HCT116 (cell line): ENCODE measurements at regions not wholly inside any gene's neighbourhood (a gene's known extent, or its start where the extent isn't known, plus 50 kb on each side); places are given as distances from the start of the nearest gene placed in this dataset.

Experiments
- CTCF ChIP-seq, 3 experiments: fragments of 200-600 bp in 1 of 3; sonication (generic) in 1 of 3; IDR thresholded peaks in 2 of 3; conservative IDR thresholded peaks in 1 of 3; 2 replicates each; pipeline ENCODE4 v1.5.1; 2012 to 2017; ENCODE audit warnings: low read depth in 2 of 3, low read length in 2 of 3, antibody characterized with exemption in 1 of 3, borderline replicate concordance in 1 of 3, control low read depth in 1 of 3, mild to moderate bottlenecking in 1 of 3, mixed read lengths in 1 of 3, mixed run types in 1 of 3, moderate library complexity in 1 of 3; ENCODE audit not compliant: insufficient read depth in 1 of 3
- POLR2AphosphoS5 ChIP-seq: IDR thresholded peaks from 2 replicates; pipeline ENCODE4 v1.6.1; 2011; ENCODE audit warnings: mild to moderate bottlenecking, low read depth, low read length, moderate library complexity

- no peak for TF ChIP-seq POLR2AphosphoS5
- TF ChIP-seq CTCF (IDR thresholded peaks at IDR 0.05 in 2 of 3, conservative IDR thresholded peaks at IDR 0.05 in 1 of 3; ENCODE audit: borderline replicate concordance in 1 of 3, insufficient read depth in 1 of 3, low read depth in 2 of 3, low read length in 2 of 3), result no peak
These were observed 86.0 kb downstream of the CDC42EP3 start for GRCh38 chr2:37585295-37585908.
